OCI-LY7 (cell line): ENCODE measurements at regions not wholly inside any gene's neighbourhood (a gene's known extent, or its start where the extent isn't known, plus 50 kb on each side); places are given as distances from the start of the nearest gene placed in this dataset.

Experiments used
- CTCF ChIP-seq: fragments of 200-600 bp; sonication (generic); conservative IDR thresholded peaks from 2 replicates; pipeline ENCODE4 v1.5.1; 2014; ENCODE audit warnings: mild to moderate bottlenecking, antibody characterized with exemption, low read length, moderate library complexity, mixed read lengths
- EZH2phosphoT487 ChIP-seq: fragments of 200-600 bp; sonication (generic); IDR thresholded peaks from 2 replicates; pipeline ENCODE4 v1.6.1; 2018; ENCODE audit warnings: low read depth, borderline replicate concordance, mild to moderate bottlenecking, mixed run types, antibody characterized with exemption, low read length, moderate library complexity, mixed read lengths

GRCh38 chr3:26074080-26074479 lies 284.2 kb downstream of the OXSM start:
- TF ChIP-seq CTCF, result no peak
- no peak for TF ChIP-seq EZH2phosphoT487
